ENCODE measurements at regions not wholly inside any gene's neighbourhood (a gene's known extent, or its start where the extent isn't known, plus 50 kb on each side); places are given as distances from the start of the nearest gene placed in this dataset.

GRCh38 chr16:52117171-52117570, 429.8 kb downstream of the TOX3 start:
- Histone ChIP-seq H3K23ac (ENCODE audit: low read depth, low read length) (no peak overlapping the region), H3K36me3 (ENCODE audit: control insufficient read depth, insufficient read depth, low read length) (no peaks in the 10 kb centered on the region), H3K18ac (ENCODE audit: low read depth, low read length) (no peak overlapping the region), H2BK15ac (ENCODE audit: low read depth, low read length) (no peak overlapping the region), H4K20me1 (ENCODE audit: insufficient read depth, low read length) (no peaks in the 10 kb centered on the region), H3K4ac (ENCODE audit: low read depth, low read length) (no peak overlapping the region), H2AFZ (replicated peaks; ENCODE audit: low read length, poor library complexity) (no peak overlapping the region), H4K91ac (ENCODE audit: insufficient read depth, low read depth, low read length) (no peak overlapping the region), H3K27ac (ENCODE audit: insufficient read depth, low read length) (no peak overlapping the region), H3K79me1 (ENCODE audit: low read depth in 1 of 2, low read length in 2 of 2) (no peaks in the 10 kb centered on the region), H3K27me3 (ENCODE audit: control insufficient read depth, insufficient read depth, low read length) (no peaks in the 10 kb centered on the region), H2AK9ac (replicated peaks; ENCODE audit: low read depth, low read length, poor library complexity) (no peak overlapping the region), H3K56ac (ENCODE audit: extremely low read depth, insufficient read depth, low read length) (no peak overlapping the region), H3K14ac (replicated peaks; ENCODE audit: low read depth, low read length) (no peak overlapping the region), H3K4me3 (ENCODE audit: insufficient read depth, low read depth, low read length) (no peak overlapping the region), H2BK120ac (ENCODE audit: low read depth, low read length) (no peak overlapping the region), H3K9me3 (ENCODE audit: control insufficient read depth, insufficient read depth, low read length) (no peaks in the 10 kb centered on the region), H3K4me1 (ENCODE audit: control insufficient read depth, insufficient read depth, low read length) (no peaks in the 10 kb centered on the region), H4K8ac (ENCODE audit: low read depth in 2 of 2, low read length in 2 of 2) (no peak overlapping the region), H3K9me1 (ENCODE audit: insufficient read depth, low read length) (no peaks in the 10 kb centered on the region), H2BK20ac (ENCODE audit: low read depth, low read length) (no peak overlapping the region), H2AK5ac (ENCODE audit: low read depth, low read length) (no peak overlapping the region), H2BK5ac (ENCODE audit: low read depth, low read length, poor library complexity, severe bottlenecking) (no peak overlapping the region), H3K9ac (ENCODE audit: low read depth, low read length) (no peak overlapping the region), H3K4me2 (ENCODE audit: low read depth, low read length) (no peak overlapping the region), H4K5ac (ENCODE audit: low read depth, low read length) (no peak overlapping the region)
- ChIA-PET CTCF (no interaction called here), POLR2A (ENCODE audit: unreplicated experiment) (no interaction called here)
- intact Hi-C loops (cut with micrococcal nuclease) (no loop called here), in situ Hi-C loops (cut with MboI; ENCODE audit: low sequenced_read_pairs) (no loop called here), dilution Hi-C loops (cut with HindIII; ENCODE audit: low sequenced_read_pairs, unreplicated experiment) (no loop called here)
- DNase-seq (no peak), ATAC-seq (ENCODE audit: low read depth) (no peak)
- TF ChIP-seq FOS (IDR thresholded peaks at IDR 0.05; ENCODE audit: low read depth, low read length) (no peak), MAZ (IDR thresholded peaks at IDR 0.05; ENCODE audit: borderline replicate concordance, low read depth, low read length) (no peak), SMC3 (IDR thresholded peaks at IDR 0.05; ENCODE audit: low read depth, low read length) (no peak), MAFK (IDR thresholded peaks at IDR 0.05; ENCODE audit: low read depth, low read length) (no peak), RFX5 (IDR thresholded peaks at IDR 0.05; ENCODE audit: low read depth, low read length) (no peak), USF2 (IDR thresholded peaks at IDR 0.05; ENCODE audit: low read depth, low read length) (no peak), BHLHE40 (IDR thresholded peaks at IDR 0.05; ENCODE audit: low read depth, low read length) (no peak), RCOR1 (IDR thresholded peaks at IDR 0.05; ENCODE audit: insufficient replicate concordance, low read length) (no peak), MXI1 (IDR thresholded peaks at IDR 0.05; ENCODE audit: borderline replicate concordance, low read depth, low read length) (no peak), CHD1 (IDR thresholded peaks at IDR 0.05; ENCODE audit: low read depth, low read length) (no peak), RAD21 (IDR thresholded peaks at IDR 0.05; ENCODE audit: low read length) (no peak), CEBPB (IDR thresholded peaks at IDR 0.05; ENCODE audit: low read depth, low read length) (no peak), NFE2L2 (IDR thresholded peaks at IDR 0.05; ENCODE audit: low read depth, low read length) (no peak), CTCF (conservative IDR thresholded peaks at IDR 0.05; ENCODE audit: low read depth, low read length) (no peak), POLR2A (IDR thresholded peaks at IDR 0.05; ENCODE audit: low read depth, low read length) (no peak), ELK1 (IDR thresholded peaks at IDR 0.05; ENCODE audit: borderline replicate concordance, low read depth, low read length) (no peak)
- WGBS, 2 experiments (ENCODE audit: extremely low coverage in 2 of 2, insufficient read length in 1 of 2): no CpG with 5 or more reads among the region's 2 CpGs
- no TSS peak for BruUV-seq (replicated peaks)

All from IMR-90 (cell line).